ENCODE measurements at regions not wholly inside any gene's neighbourhood (a gene's known extent, or its start where the extent isn't known, plus 50 kb on each side); places are given as distances from the start of the nearest gene placed in this dataset.

- TF ChIP-seq POLR2A (IDR thresholded peaks at IDR 0.05), result no peak
- TF ChIP-seq, protein P1, sequence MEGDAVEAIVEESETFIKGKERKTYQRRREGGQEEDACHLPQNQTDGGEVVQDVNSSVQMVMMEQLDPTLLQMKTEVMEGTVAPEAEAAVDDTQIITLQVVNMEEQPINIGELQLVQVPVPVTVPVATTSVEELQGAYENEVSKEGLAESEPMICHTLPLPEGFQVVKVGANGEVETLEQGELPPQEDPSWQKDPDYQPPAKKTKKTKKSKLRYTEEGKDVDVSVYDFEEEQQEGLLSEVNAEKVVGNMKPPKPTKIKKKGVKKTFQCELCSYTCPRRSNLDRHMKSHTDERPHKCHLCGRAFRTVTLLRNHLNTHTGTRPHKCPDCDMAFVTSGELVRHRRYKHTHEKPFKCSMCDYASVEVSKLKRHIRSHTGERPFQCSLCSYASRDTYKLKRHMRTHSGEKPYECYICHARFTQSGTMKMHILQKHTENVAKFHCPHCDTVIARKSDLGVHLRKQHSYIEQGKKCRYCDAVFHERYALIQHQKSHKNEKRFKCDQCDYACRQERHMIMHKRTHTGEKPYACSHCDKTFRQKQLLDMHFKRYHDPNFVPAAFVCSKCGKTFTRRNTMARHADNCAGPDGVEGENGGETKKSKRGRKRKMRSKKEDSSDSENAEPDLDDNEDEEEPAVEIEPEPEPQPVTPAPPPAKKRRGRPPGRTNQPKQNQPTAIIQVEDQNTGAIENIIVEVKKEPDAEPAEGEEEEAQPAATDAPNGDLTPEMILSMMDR (IDR thresholded peaks at IDR 0.05), result no peak
Observed at GRCh38 chr9:99591770-99592169, 229.9 kb upstream of the NR4A3 start.
